ENCODE measurements at regions not wholly inside any gene's neighbourhood (a gene's known extent, or its start where the extent isn't known, plus 50 kb on each side); places are given as distances from the start of the nearest gene placed in this dataset.

- TF ChIP-seq CTCF (IDR thresholded peaks at IDR 0.05) (no peak), POLR2A (IDR thresholded peaks at IDR 0.05) (no peak)
Observed at GRCh38 chr4:173761938-173762337, 231.9 kb upstream of the HAND2 start.
